CMK (cell line): ENCODE measurements at regions not wholly inside any gene's neighbourhood (a gene's known extent, or its start where the extent isn't known, plus 50 kb on each side); places are given as distances from the start of the nearest gene placed in this dataset.

ENCODE experiments used
- DNase-seq: peaks from one replicate; pipeline ENCODE4 v3.0.0-alpha.2; 2010; ENCODE audit warnings: low read depth

DNA sequence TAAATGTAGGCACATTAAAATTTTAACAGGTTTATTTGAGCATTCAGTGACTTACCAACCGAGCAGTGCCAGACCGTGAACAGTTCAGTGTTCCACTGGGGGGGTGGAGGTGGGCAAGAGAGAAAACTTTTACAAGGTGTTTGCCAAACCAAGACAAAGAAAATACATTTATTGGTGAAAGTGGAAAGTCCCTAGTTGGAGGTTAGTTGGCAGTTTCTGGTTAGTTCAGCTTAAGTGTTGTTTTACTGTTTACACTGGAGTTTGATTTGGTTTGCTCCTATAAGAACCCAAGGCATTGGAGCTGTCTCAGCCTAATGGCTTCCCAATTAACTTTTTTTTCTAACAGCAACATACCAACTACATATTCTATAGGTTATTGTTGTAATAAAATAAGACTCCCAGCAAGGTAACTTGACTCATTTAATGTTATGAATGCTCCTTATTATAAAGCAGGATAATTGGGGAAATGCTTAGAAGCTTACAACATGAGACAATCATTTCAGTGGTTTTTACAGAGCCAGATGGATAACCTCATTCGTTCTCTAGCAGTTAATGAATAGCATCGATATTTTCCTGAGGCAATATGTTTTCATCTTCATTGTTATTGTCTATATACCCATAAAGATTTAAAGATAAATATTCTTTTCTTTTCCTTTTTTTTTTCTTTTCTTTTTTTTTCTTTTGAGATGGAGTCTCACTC, 115.8 kb downstream of the ETNK1 start:
- DNase-seq = no peak

DNA sequence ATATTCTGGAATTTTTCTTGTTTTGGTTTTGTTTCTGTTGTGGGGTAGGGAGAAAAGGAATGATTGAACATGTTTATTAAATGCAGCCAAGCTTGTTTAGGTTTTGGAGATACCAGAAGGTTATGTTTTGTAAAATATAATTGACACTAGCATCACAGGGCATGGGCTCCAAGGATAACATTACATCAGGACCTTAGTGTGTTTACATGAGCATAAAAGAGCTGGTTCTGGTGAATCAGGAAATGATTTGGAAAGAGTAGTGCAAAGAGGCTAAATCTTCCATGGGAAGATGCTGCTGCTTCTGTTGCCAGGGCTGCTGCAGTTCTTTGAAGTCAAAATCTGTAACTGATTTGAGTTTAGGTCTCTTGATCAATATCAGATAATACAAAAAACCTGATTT, 118.7 kb downstream of the ETNK1 start:
- no peak for DNase-seq

DNA sequence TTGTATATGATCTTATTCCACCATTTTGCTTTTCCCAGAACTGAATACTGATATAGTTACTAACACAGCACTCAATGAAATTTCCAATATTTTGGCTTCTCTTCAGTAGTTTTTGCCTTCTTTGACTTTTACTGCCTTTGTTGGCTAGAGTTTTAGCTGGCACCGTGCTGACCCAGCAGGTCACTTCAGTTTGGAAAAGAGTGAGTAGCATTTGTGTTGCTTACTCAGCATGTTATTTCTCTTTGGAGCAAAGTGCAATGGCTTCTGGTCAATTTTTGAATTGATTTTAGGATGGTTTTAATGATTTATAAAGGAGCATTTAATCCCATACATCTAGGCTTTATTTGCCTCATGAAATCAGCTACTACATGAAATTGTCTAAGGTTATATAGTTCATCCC, 119.2 kb downstream of the ETNK1 start:
- no peak for DNase-seq

DNA sequence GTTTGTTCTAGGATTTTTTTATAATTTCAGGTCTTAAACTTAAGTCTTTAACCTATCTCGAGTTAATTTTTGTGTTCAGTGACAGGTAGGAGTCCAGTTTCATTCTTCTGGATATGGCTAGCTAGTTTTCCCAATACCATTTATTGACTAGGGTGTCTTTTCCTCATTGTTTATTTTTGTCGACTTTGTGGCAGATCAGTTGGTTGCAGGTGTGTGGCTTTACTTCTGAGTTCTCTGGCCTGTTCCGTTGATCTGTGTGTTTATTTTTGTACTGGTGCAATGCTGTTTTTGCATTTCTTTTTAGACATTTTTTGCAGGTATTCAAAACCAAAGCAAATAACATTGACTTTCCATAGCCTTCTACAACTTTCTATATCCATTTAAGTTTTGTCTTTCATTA, 121.7 kb downstream of the ETNK1 start:
- DNase-seq = no peak

DNA sequence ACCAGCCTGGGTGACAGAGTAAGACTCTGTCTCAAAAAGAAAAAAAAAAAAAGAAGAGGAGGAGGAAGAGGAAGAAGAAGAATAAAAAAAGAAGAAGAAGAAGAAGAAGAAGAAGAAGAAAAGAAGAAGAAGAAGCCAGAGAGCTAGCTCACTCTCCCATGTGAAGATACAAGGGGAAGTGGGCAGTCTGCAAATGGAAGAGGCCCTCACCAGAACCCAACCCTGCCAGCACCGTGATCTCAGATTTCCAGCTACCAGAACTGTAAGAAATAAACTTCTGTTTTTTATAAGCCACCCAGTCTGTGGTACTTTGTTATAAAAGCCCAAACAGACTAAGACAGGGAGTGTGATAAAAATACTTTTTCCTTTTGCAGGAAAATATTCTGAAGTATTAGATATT, 130.7 kb downstream of the ETNK1 start:
- no peak for DNase-seq

DNA sequence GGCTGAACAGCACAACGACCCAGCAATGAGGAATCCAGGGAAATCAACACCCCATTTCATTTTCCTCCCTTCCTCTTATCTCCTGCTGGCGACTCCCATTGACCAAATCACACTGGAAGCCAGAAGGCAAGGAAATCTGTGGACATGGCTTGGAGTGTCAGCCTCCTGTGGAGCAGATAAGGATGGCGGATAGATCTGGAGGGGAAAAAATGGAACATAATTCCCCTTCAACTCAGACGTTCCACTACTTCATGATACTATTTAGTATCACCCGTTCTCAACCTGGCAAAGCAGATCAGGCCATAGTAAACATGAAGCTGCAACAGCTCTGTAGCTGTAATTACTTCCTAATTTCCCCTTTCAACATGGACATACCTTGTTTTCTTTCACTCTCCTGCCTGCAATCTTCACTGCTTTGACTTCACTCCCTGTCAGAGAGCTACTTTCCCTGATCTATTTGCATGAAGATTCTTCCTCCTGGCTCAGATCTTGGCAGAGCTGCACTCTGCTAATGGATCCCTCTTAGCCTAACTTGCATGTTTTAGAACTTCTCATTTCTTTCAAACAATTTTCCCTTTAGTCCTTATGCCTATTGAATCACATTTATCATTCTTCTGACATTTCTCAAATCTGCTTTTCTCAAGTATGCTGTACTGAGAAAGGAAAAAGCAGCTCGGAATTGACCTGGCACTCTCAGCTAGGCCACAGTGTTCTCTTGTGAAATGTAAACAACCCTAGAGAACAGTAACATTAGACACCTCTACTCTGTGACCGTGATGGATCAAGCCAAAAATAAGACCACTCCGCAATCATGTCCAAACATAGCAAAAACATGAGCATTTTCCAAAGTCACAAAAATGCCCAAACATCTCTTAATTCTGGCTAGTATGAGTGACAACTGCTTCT, 135.1 kb downstream of the ETNK1 start:
- DNase-seq = no peak

DNA sequence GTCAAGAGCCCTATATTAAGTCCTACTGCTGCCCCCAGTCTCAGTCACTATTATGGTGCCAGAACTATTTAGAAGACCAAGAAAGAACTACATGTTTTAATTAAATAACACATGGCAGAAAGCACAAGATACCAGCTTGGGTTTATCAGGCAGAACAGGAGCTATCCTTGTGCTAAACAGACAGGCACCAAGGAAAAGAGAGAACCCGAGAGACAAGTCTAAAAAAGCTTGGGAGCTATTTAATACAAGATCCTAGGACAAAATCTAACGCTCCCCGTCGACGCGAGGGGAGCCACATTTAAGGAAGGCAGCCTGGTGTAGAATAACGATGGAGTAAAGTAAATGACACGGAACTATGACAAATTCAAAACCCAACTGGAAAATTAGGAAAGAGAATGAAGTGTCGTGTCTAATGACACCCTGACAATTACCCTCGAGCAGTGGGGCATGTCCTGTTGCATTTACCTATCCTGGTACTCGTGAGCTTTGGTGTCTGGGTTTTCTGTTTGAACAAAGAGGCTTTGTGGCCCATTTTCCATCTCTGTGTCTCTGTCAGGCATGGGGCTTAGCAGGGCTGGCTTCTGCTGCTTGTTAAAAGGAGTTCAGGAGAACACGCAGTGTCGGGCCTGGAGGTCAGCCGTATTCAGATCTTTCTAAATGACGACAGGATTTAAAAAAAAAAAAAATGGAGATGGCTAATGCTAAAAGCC, 140.6 kb downstream of the ETNK1 start:
- no peak for DNase-seq

DNA sequence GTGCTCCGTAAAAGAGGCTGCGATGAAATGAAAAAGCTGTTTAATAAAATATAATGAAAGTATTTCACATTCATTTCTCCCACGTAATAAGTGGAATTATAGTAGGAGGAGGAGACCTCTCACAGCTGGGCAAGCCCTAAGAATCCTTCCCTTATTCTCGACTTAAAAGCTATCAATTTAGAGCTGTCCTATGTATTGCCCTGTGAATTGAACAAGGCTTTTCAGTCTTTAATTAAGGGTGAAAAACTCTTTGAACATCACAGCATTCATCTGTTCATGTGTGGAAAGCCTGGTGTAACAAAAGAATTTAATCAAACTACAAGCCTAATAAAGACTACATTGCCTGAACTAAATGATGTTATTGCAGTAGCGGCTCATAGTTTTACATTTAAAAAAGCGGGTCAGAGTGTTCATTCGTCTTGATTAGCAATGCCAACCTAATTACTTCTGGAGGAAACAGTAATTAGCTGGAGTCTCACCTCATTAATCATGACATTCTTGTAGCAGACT, 142.0 kb downstream of the ETNK1 start:
- no peak for DNase-seq

DNA sequence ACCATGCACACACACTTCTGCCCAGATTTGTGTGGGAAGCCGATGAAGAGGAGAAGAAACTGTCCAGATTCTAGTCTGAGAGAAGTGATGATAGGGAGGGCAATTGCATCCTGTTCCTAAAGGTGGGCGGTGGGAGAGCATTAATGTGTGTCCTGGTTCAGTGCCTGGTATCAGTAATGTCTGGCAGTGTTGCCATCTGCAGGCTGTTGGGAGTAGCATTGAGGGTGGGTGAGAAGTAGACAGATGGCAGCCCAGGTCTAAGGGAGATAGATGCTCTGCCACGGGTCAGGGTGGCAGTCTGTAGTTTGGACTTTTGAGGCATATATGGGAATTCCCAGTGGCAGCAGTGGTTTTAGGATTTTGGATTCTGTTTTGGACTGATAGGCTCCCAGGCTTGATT, 156.4 kb downstream of the ETNK1 start:
- no peak for DNase-seq

DNA sequence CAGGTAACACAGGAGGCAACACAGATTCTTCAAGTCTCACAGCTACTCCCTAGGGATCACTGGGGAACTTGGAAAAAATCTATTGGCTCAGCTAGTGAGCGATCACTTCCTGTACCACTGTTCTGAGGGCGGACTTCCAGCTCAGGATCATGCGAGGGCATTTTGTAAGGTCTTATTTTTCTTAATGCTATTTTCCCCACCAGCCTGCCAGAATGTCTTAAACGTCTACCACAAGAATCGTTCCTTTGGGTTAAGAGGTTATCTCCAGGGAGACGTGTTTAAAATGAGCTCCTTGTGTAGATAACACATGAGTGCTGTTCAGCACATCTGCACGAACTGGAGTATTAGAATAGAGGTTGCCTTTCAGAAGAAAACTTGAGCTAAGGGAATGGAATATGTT, 162.6 kb downstream of the ETNK1 start:
- DNase-seq = no peak

DNA sequence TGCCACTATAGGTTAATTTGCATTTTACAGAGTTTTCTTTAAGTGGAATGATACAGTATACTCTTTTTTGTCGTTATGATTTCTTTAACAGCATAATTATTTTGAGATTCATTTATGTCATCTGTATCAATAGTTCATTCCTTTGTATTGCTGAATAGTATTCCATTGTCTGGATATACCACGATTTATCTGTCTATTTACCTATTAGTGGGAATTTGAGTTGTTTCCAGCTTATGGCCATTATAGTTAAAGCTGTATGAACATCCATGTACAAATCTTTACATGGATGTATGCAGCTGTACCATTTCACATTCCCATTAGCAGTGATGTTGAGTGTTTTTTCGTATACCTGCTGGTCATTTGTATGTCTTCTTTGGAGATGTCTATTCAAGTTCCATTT, 163.9 kb downstream of the ETNK1 start:
- DNase-seq = no peak

DNA sequence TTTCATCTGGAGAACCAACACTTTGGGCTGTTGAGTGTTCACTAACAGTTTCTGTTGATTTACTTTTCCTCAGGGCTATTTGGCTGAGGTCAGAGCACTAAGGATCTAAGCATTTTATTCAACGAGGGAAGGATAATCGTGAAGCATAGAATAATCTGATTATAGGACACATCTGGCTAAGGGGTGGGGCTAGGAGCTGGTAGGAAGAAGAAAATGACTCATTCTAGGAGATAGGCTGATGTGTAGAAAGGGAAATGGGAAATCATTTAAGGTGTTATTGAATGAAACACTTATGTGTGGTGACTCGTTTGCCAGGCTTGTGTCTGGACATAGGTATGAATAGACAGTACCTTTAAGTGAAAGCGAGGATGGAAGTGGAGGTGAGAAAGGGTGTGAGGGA, 167.2 kb downstream of the ETNK1 start:
- DNase-seq = no peak

DNA sequence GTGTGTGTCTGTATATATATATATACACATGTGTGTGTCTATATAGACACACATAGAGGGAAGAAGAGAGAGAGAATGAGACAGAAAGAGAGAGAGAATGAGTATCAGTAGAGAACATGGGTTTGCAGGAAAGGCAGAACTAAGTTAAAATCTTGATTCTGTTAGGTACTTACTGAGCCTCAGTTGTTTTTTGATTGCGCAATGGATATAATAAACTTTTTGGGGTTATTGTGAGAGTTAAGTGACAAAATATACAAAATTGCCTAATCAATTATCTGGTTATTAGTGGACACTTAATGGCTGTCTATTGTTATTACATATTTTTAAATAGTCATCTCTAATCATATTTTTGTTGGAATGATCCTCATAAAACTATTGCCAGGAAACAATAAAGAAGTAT, 169.0 kb downstream of the ETNK1 start:
- DNase-seq = no peak

DNA sequence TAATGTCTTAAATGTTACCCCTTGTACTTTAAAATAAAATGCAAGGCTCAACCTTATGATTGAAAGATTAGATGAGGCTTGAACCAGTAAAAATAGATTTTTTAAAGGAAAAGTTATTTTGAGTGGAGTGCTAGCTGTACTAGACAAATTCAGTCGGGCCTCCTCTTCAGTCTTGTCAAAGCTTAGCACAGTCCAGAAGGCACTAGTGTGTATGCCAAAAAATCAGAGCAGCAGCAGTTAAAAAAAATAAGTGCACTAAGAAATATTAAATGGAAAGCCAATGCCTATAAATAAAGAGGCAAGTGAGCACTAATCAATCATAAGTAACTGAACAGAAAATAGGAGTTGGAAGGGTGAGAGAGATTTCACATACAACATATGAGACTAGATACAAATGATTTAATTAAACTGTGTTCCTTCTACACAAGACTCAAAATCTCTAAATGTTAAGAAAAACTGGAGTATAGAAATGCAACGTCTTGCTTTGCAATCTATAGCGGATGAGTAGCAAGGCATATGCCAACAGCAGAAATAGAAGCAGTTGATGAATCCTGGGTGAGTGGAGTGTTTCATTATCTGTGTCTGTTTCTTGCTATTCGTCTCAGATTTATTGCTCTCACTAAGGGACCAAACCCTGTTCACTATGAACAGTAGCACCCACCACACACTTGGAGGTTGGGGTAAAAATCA, 172.1 kb downstream of the ETNK1 start:
- DNase-seq = no peak

DNA sequence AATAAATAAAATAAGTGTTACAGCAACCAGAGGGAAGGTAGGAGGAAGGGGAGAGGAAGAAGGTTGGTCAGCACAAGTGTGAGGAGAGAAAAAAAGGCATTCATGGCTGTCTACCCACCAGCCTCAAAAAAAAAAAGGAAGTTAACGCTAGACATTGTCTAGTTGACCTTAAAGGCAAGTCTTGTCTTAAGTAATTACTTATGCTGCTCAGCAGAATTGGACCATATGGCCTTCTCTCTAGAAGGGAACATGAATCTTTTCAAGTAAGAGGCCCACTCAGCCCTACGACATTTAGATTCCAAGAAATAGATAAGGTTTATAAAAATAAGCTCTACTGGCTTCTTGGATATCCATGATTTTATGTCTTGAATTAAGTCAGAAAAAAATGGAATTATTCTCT, 172.7 kb downstream of the ETNK1 start:
- no peak for DNase-seq

DNA sequence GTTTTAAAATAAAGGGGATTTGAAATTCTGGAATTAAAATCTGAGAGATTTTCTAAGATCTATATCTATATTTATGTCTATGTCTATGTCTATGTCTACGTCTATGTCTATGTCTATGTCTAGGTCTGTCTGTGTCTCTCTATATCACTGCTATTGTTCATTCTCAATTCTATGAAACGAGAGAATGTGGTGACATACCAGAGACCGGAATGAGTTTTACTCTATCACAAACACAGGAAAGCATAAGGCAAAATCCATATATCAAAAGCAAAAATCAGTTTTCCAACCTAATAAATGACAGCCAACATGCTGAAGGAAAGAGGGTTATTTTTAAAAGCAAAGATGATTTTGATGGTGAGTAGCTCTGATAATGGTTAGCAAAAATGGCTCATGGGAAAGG, 173.1 kb downstream of the ETNK1 start:
- DNase-seq = no peak

DNA sequence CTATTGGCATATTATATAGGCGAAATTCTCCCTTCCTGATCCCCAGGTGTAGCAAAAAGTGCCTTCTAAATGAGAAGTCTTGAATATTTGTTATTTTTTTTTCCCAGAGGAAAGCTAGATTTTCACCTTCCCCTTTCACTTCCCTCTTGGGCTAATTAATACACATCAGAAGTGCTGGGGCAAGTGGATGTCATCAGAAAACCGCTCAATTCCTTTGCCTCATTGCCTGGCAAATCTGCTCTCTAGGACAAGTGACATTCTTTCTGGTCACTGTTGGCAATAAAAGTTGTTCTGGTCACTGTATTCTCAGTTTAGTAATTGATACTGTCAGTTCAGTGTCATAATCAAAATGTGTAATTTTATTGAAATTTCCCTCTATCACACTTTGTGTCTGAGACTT, 174.5 kb downstream of the ETNK1 start:
- no peak for DNase-seq

DNA sequence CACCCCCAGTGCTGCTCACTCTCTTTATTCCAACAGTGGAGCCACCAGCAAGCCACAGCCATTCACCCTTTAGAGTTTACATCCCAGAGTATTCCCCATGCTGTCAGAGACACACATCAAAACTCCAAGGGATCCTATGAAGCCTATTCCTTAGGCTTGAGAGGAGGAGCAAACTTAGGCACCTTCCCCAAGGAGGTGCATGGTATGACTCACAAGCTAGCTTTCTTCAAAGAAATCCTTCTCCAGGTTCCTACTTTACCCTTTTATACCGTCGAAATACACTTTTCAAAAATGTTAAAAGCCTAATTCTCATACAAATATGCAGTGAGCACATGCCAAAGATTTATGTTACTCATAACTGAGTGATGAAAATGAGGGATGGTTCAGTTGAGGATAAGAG, 175.4 kb downstream of the ETNK1 start:
- DNase-seq = no peak

DNA sequence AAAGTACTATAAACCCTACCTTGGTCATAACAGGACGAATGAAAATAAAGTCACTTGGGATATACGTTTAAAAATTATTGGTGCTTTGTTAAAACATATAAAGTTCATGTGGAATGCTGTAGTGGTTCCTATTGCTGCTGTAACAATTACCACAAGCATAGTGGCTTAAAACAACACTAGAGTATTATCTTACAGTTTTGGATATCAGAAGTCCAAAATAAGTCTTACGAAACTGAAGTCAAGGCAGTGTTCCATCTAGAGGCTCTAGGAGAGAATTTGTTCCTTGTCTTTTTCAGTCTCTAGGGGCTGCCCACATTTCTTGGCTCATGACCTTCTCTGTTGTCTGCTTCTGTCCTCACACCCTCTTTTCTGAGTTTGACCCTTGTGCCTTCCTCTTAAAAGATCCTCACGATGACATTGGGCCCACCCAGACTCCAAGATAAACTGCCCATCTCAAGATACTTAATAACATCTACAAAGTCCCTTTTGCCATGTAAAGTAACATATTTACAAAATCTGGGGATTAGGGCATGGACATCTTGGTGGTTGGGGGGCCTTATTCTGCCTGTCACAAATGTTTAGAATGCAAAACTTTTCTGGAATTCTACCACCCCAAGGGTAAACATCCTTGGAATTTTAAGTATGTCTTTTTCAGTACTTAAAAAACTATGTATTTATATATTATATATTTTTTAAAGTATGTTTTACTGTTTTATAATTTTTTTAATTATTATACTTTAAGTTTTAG, 178.1 kb downstream of the ETNK1 start:
- no peak for DNase-seq

DNA sequence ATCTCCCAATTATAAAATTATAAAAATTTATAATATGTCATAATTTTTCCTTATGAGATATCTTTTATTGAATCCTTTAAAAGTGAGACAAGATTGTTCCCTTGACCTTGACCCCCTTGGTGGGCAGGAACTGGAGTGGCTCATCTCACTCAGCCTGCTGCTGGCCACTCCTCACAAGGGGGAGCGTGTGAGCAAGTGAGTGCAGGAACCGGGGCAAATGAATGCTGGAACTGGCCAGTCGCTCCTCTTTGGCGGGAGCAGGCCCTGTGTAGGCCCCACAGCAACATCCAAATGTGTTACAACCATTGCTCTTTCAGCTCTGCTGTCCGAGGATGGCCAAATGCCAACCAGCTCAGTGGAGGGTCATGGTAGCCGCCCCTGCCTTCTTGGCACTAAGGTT, 178.8 kb downstream of the ETNK1 start:
- DNase-seq = no peak

DNA sequence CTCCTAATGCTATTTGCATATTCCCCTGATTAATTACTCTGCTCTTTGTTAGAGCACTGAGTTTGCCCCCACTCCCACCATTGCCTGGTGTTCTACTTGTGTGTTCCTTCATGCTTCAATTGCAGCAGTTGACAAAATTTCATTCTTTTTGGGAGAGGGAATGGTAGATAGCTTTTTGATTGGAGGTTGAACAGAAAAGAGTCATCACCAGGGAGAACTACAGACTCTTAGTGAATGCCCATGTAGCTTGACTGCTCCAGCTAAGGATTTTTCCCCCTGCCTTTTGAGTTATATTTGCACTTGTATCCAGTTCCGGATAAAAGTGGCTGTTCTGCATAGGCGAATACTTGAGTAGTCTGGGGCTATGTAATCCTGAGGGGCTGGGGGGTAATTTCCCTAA, 183.9 kb downstream of the ETNK1 start:
- no peak for DNase-seq

DNA sequence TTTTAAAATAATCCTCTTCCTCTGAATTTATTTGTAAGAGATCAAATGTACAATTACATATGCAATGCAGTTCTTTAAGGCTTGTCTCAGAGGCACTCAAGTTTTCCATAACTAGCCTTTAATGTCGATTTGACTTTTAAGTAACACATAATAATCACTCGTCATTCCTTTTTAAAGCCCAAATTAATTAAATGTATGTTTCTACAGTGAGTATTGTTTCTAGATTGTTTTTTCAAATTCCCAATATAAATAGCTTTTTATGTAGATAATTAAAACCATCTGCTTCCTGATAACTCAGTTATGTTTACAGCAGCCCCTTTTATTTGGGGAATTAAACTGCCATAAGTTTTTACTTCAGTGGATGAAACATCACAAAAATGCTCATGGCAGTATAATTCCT, 185.1 kb downstream of the ETNK1 start:
- no peak for DNase-seq
